Stimulated activated CD8-positive, alpha-beta memory T cell treated with anti-CD3 and anti-CD28 coated beads, Interleukin-2, amount 100 ng/mL, for 48 hours (primary cell): ENCODE measurements at regions not wholly inside any gene's neighbourhood (a gene's known extent, or its start where the extent isn't known, plus 50 kb on each side); places are given as distances from the start of the nearest gene placed in this dataset.

Experiments
- DNase-seq, 2 donors: peaks; one replicate each; pipeline ENCODE4 v3.0.0-alpha.2; 2020; ENCODE audit warnings: low read depth in 2 of 2

GRCh38 chr12:113684908-113685782, 213.5 kb upstream of the LHX5 start:
- DNase-seq, result no peak

GRCh38 chr12:113684053-113684907, 212.6 kb upstream of the LHX5 start:
- no peak for DNase-seq

GRCh38 chr12:113683574-113683973, 211.9 kb upstream of the LHX5 start:
- DNase-seq, result no peak

GRCh38 chr12:113680868-113681267, 209.2 kb upstream of the LHX5 start:
- no peak for DNase-seq

GRCh38 chr12:113678223-113679119, 206.8 kb upstream of the LHX5 start:
- DNase-seq, result no peak

- no peak for DNase-seq
Observed at GRCh38 chr12:113676547-113676946, 204.9 kb upstream of the LHX5 start.

- no peak for DNase-seq
Observed at GRCh38 chr12:113676117-113676516, 204.4 kb upstream of the LHX5 start.

- no peak for DNase-seq
Observed at GRCh38 chr12:113674996-113675395, 203.3 kb upstream of the LHX5 start.

- no peak for DNase-seq
Observed at GRCh38 chr12:113674302-113674701, 202.6 kb upstream of the LHX5 start.

GRCh38 chr12:113673458-113674238, 202.0 kb upstream of the LHX5 start:
- no peak for DNase-seq

- no peak for DNase-seq
Observed at GRCh38 chr12:113670742-113671141, 199.1 kb upstream of the LHX5 start.

GRCh38 chr12:113667676-113668356, 196.1 kb upstream of the LHX5 start:
- no peak for DNase-seq

GRCh38 chr12:113667095-113667494, 195.4 kb upstream of the LHX5 start:
- DNase-seq, result no peak

GRCh38 chr12:113666223-113666622, 194.6 kb upstream of the LHX5 start:
- no peak for DNase-seq

GRCh38 chr12:113665457-113665856, 193.8 kb upstream of the LHX5 start:
- no peak for DNase-seq

- DNase-seq, result no peak
Observed at GRCh38 chr12:113664224-113664681, 192.6 kb upstream of the LHX5 start.

- no peak for DNase-seq
Observed at GRCh38 chr12:113663396-113663795, 191.7 kb upstream of the LHX5 start.

GRCh38 chr12:113660936-113661335, 189.3 kb upstream of the LHX5 start:
- DNase-seq, result no peak

GRCh38 chr12:113659416-113659815, 187.7 kb upstream of the LHX5 start:
- no peak for DNase-seq

GRCh38 chr12:113659015-113659414, 187.3 kb upstream of the LHX5 start:
- DNase-seq, result no peak
